Testis (tissue), 2 donors: ENCODE measurements at regions not wholly inside any gene's neighbourhood (a gene's known extent, or its start where the extent isn't known, plus 50 kb on each side); places are given as distances from the start of the nearest gene placed in this dataset.

Source experiments
- DNase-seq: peaks from one replicate; pipeline ENCODE4 v3.0.0-alpha.2; 2019
- H3K27ac ChIP-seq, 2 donors: fragments of 200-600 bp; sonication (generic); one replicate each; pipeline ENCODE4 v1.5.1; 2019
- H3K27me3 ChIP-seq: fragments of 200-600 bp; sonication (generic); one replicate; pipeline ENCODE4 v1.5.1; 2019
- H3K36me3 ChIP-seq: fragments of 200-600 bp; sonication (generic); one replicate; pipeline ENCODE4 v1.5.1; 2017; ENCODE audit warnings: low read depth; ENCODE audit errors: missing control alignments
- H3K4me1 ChIP-seq: fragments of 200-600 bp; sonication (generic); one replicate; pipeline ENCODE4 v1.5.1; 2019
- H3K4me3 ChIP-seq, 2 donors: fragments of 200-600 bp; sonication (generic); one replicate each; pipeline ENCODE4 v1.5.1; 2017 to 2019
- H3K9me3 ChIP-seq: fragments of 200-600 bp; sonication (generic); one replicate; pipeline ENCODE4 v1.5.1; 2017
- CTCF ChIP-seq, 3 experiments: fragments of 450-650 bp in 2 of 3; fragments of 200-600 bp in 1 of 3; sonication (generic) in 1 of 3; IDR thresholded peaks; one replicate each; pipeline ENCODE4 v1.5.1; 2016 to 2019; ENCODE audit warnings: antibody characterized with exemption in 3 of 3, mild to moderate bottlenecking in 2 of 3, moderate library complexity in 1 of 3
- POLR2A ChIP-seq: fragments of 450-650 bp; IDR thresholded peaks from one replicate; pipeline ENCODE4 v1.6.1; 2017; ENCODE audit warnings: antibody characterized with exemption, mild to moderate bottlenecking, moderate library complexity
- WGBS, 2 donors: methylation state at CpG; one replicate each; pipeline ENCODE4 v1.1.5; 2018; 5-methylcytosine and 5-hydroxymethylcytosine counted together
- intact Hi-C: fragments of 100-400 bp; cut with DNase I; formaldehyde crosslinking; loops from one replicate; pipeline ENCODE4 v1.15.1; 2023; ENCODE audit warnings: low total_unique reads

GRCh38 chr9:97766610-97767009, 69.5 kb upstream of the XPA start:
- no peak for DNase-seq
- Histone ChIP-seq H3K4me1 (no peaks in the 10 kb centered on the region), H3K27ac (no peak overlapping the region), H3K9me3 (no peaks in the 10 kb centered on the region), H3K36me3 (no peaks in the 10 kb centered on the region), H3K27me3 (no peaks in the 10 kb centered on the region), H3K4me3 (no peak overlapping the region)
- TF ChIP-seq CTCF (IDR thresholded peaks at IDR 0.05) (no peak), POLR2A (no peak)
- WGBS, 2 donors = 81 to 88% methylated on average over 3 of the region's 3 CpGs
- intact Hi-C loops = no loop called here

- no peak for TF ChIP-seq CTCF (IDR thresholded peaks at IDR 0.05)
- TF ChIP-seq POLR2A = no peak
- H3K9me3 ChIP-seq = no peaks in the 10 kb centered on the region
- H3K27me3 ChIP-seq = no peaks in the 10 kb centered on the region
- H3K36me3 ChIP-seq = no peaks in the 10 kb centered on the region
- H3K27ac ChIP-seq = no peak overlapping the region
- no peak for DNase-seq
- no peak overlapping the region for H3K4me3 ChIP-seq
- 89 to 97% methylated on average over 2 of the region's 2 CpGs for WGBS, 2 donors
- H3K4me1 ChIP-seq = no peaks in the 10 kb centered on the region
- intact Hi-C loops = no loop called here
These were observed 70.8 kb upstream of the XPA start for GRCh38 chr9:97767891-97768290.

GRCh38 chr9:97768746-97769145, 71.6 kb upstream of the XPA start:
- Histone ChIP-seq H3K9me3 (no peaks in the 10 kb centered on the region), H3K27ac (no peak overlapping the region), H3K4me1 (no peaks in the 10 kb centered on the region), H3K36me3 (no peaks in the 10 kb centered on the region), H3K4me3 (no peak overlapping the region), H3K27me3 (no peaks in the 10 kb centered on the region)
- intact Hi-C loops = no loop called here
- WGBS, 2 donors = 71 to 86% methylated on average over 7 of the region's 7 CpGs
- DNase-seq = no peak
- TF ChIP-seq CTCF (IDR thresholded peaks at IDR 0.05) (no peak), POLR2A (no peak)

GRCh38 chr9:97769208-97769607, 72.1 kb upstream of the XPA start:
- Histone ChIP-seq H3K36me3 (no peaks in the 10 kb centered on the region), H3K27me3 (no peaks in the 10 kb centered on the region), H3K4me3 (no peak overlapping the region), H3K9me3 (no peaks in the 10 kb centered on the region), H3K4me1 (no peaks in the 10 kb centered on the region), H3K27ac (no peak overlapping the region)
- WGBS, 2 donors = 68 to 70% methylated on average over 5 of the region's 5 CpGs
- intact Hi-C loops = no loop called here
- DNase-seq = no peak
- no peak for TF ChIP-seq POLR2A

- intact Hi-C loops = no loop called here
- 65 to 75% methylated on average over 1 of the region's 1 CpG for WGBS, 2 donors
- Histone ChIP-seq H3K4me3 (no peak overlapping the region), H3K9me3 (no peaks in the 10 kb centered on the region), H3K27me3 (no peaks in the 10 kb centered on the region), H3K36me3 (no peaks in the 10 kb centered on the region), H3K27ac (no peak overlapping the region), H3K4me1 (no peaks in the 10 kb centered on the region)
- no peak for DNase-seq
- TF ChIP-seq POLR2A = no peak
- no peak for TF ChIP-seq CTCF (IDR thresholded peaks at IDR 0.05)
These were observed 73.8 kb upstream of the XPA start for GRCh38 chr9:97770808-97771372.
